ENCODE measurements at regions not wholly inside any gene's neighbourhood (a gene's known extent, or its start where the extent isn't known, plus 50 kb on each side); places are given as distances from the start of the nearest gene placed in this dataset.

- Mint-ChIP-seq H3K36me3 (no peaks in the 10 kb centered on the region), H3K4me1 (no peaks in the 10 kb centered on the region), H3K9me3 (peaks cover 4 to 6% (median 6%) of the 10 kb centered on the region in 3 donors), H3K27ac (no peak overlapping the region), H3K27me3 (no peaks in the 10 kb centered on the region), H3K4me3 (no peak overlapping the region)
Observed at GRCh38 chr6:66902457-66902856, 1195.4 kb upstream of the EYS start.

DNA sequence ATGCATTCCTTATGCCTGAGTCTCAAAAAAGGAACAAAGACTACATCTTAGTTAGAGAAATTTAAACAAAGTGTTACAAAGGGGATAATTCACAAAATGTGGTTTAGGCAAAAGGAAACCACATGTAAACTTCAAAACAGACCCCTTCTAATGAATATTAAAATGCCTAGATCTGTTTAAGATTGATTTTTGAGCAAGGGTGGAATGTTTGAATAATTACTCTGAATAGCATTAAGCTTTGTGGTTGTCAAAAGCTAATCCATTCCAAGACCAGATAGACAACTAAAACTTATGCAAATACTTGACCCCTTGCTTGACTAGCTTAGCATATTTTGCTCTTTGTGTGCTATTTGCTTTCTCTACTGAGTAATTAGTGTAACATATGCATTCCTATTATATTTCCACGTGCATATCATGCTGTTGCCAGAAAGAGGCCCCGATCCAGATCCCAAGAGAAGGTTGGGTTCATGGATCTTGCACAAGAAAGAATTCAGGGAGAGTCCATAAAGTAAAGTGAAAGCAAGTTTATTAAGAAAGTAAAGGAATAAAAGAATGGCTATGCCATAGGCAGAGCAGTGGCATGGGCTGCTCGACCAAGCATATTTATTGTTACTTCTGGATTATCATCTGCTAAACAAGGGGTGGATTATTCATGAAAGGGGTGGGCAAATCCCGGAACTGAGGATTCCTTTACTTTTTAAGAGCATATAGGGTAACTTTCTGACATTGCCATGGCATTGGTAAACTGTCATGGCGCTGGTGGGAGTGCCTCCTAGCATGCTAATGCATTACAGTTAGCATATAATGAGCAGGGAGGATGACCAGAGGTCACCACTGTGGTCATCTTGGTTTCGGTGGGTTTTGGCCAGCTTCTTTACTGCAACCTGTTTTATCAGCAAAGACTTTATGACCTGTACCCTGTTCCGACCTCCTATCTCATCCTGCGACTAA is 1193.4 kb upstream of the EYS start:
- Mint-ChIP-seq H3K27ac (no peak overlapping the region), H3K36me3 (peaks cover 1% of the 10 kb centered on the region), H3K4me3 (no peak overlapping the region), H3K9me3 (peaks cover 6 to 8% (median 7%) of the 10 kb centered on the region in 3 donors), H3K27me3 (no peaks in the 10 kb centered on the region), H3K4me1 (no peaks in the 10 kb centered on the region)

DNA sequence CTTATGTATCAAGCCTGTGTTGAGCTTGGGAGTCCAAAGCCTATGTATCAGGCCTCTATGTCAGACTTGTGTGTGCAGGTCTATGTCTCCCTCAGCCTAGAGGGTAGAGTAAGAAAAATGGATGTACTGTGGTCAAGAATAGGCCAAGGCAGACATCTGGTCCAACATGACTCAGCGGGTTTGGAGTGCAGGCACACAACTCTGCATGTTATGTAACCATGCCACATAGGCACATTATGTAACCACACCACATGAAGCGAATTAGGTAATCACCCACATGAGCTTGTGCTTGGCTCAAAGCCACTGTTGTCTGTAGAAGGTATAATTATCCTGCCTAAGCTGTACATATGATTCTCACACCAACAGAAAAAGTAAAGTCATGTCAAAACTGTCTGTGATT is 1190.5 kb upstream of the EYS start:
- Mint-ChIP-seq H3K4me1 (no peaks in the 10 kb centered on the region), H3K9me3 (peaks cover 6 to 9% (median 8%) of the 10 kb centered on the region in 3 donors), H3K27ac (no peak overlapping the region), H3K4me3 (no peak overlapping the region), H3K36me3 (peaks cover 1% of the 10 kb centered on the region), H3K27me3 (no peaks in the 10 kb centered on the region)

DNA sequence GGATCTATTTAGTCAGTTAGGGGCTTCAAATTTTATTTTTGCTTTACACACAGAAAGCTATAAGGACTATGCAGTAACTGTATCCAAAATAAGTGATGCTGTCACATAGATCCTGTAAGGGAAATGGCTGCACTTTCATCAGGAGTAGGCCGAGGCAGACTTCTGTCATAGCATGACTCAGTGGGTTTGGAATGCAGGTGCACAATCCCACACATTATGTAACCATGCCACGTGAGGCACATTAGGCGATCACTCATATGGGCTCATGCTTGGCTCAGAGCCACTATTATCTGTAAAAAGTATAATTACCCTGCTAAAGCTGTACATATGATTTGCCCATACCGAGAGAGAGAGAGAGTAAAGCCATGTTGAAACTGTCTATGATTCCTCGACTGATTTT is 1189.4 kb upstream of the EYS start:
- no peak overlapping the region for H3K4me3 Mint-ChIP-seq
- no peaks in the 10 kb centered on the region for H3K27me3 Mint-ChIP-seq
- peaks cover 5 to 9% (median 7%) of the 10 kb centered on the region in 3 donors for H3K9me3 Mint-ChIP-seq
- H3K36me3 Mint-ChIP-seq: peaks cover 1% of the 10 kb centered on the region
- H3K4me1 Mint-ChIP-seq: no peaks in the 10 kb centered on the region
- no peak overlapping the region for H3K27ac Mint-ChIP-seq

DNA sequence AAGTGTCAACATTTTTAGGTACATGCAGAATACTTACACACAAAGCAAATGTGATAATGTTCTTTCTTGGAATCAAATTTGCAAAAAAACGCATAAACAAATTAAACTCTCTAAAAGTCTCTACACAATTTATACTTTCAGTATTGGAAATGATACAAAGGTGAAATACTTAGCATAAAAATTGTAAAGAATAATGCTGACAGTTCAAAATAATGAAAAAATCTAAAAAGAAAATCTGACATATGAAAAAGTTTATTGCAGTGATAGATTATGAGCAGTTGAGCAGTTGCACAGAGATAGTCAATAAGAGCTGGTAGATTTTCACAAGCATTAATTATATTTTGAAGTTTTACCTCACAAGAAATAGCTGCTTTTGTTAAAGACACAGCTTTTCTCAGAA is 1176.4 kb upstream of the EYS start:
- Mint-ChIP-seq H3K27ac (no peak overlapping the region), H3K4me1 (no peaks in the 10 kb centered on the region), H3K27me3 (no peaks in the 10 kb centered on the region), H3K9me3 (peaks cover 7 to 10% (median 8%) of the 10 kb centered on the region in 3 donors), H3K4me3 (no peak overlapping the region), H3K36me3 (no peaks in the 10 kb centered on the region)

DNA sequence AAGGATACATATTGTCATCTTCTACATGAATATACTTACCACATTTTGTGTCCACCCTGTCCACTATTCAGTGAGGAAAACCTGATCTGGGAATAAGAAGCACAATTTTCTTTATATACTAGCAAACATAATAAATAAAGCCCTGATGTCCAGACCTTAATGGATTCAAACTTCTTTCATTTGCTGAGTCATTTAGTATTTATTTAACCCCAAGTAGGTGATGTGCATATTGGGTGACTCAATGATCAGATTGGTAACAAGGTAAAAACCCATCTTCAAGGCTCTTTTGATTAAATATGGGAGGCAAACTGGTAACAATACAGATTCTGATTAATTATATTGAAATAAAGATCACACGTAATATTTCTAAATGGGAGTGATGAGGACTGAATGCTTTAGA is 1159.8 kb upstream of the EYS start:
- no peaks in the 10 kb centered on the region for H3K36me3 Mint-ChIP-seq
- H3K4me1 Mint-ChIP-seq: no peaks in the 10 kb centered on the region
- no peak overlapping the region for H3K27ac Mint-ChIP-seq
- H3K4me3 Mint-ChIP-seq: no peak overlapping the region
- peaks cover 4 to 12% (median 9%) of the 10 kb centered on the region in 3 donors for H3K9me3 Mint-ChIP-seq
- no peaks in the 10 kb centered on the region for H3K27me3 Mint-ChIP-seq

DNA sequence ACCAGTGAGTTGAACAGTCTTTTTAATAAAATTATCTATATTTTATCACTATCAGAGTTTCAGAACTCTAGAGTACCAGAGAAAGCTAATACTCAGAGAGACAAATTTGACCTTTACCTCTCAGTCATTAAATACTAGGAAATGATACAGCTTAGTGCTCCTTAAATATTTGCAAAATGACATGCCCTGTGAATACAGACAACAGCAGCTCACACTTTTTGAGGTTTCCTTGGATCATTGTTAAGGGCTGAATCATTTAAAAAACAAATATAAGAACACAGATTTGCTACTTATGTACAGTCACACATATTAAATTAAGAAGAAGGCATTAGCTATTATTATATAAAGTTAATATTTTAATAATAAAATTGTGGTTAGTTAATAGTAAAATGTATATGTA is 1158.7 kb upstream of the EYS start:
- no peak overlapping the region for H3K27ac Mint-ChIP-seq
- no peaks in the 10 kb centered on the region for H3K36me3 Mint-ChIP-seq
- no peaks in the 10 kb centered on the region for H3K4me1 Mint-ChIP-seq
- H3K4me3 Mint-ChIP-seq: no peak overlapping the region
- no peaks in the 10 kb centered on the region for H3K27me3 Mint-ChIP-seq
- peaks cover 4 to 17% (median 9%) of the 10 kb centered on the region in 3 donors for H3K9me3 Mint-ChIP-seq

DNA sequence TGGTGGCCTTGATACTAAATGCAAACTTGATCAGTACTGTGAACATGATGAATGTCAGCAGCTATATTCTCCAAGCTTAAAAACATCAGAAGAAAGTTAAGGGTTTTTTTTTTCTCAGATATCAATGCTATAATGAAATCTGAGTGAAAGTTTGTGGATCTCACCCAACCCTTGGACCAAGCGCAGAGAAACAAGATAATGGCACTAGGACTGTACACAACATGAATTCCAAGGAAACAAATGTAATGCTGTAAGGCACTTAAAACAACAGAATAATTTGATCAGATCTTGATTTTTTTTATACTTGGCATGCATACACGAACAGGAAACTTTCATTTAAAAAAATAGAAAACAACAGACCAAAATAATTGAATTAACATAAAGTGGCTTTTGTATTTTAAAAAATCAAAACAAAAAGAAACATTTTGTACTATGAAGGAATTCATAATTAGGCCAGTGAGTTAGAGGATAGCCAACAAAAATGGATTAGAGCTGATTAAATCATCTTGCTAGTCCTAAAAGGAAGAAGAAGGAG is 1154.0 kb upstream of the EYS start:
- Mint-ChIP-seq H3K27me3 (no peaks in the 10 kb centered on the region), H3K36me3 (no peaks in the 10 kb centered on the region), H3K4me1 (no peaks in the 10 kb centered on the region), H3K4me3 (no peak overlapping the region), H3K27ac (no peak overlapping the region), H3K9me3 (peaks cover 2 to 9% (median 3%) of the 10 kb centered on the region in 3 donors)

DNA sequence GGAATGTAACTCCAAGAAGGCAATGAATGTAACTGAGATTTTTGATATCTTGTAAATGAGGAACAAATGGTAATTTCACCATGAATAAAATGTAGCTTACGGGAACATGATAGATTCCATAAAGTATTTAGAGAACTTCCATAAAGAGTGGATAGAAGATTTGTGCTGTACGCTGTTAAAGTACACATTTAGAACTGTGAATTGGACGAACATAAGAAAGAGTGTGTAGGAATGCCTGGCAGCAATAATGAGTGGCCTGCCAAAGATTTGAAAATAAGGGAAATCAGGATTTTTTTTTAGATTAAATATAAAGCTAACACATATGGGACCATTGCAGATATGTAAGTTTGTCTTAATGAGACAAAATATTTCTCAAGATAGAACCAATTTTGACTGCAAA is 1153.3 kb upstream of the EYS start:
- H3K27me3 Mint-ChIP-seq: no peaks in the 10 kb centered on the region
- peaks cover 2 to 9% (median 3%) of the 10 kb centered on the region in 3 donors for H3K9me3 Mint-ChIP-seq
- no peaks in the 10 kb centered on the region for H3K36me3 Mint-ChIP-seq
- H3K4me3 Mint-ChIP-seq: no peak overlapping the region
- no peaks in the 10 kb centered on the region for H3K4me1 Mint-ChIP-seq
- H3K27ac Mint-ChIP-seq: no peak overlapping the region

DNA sequence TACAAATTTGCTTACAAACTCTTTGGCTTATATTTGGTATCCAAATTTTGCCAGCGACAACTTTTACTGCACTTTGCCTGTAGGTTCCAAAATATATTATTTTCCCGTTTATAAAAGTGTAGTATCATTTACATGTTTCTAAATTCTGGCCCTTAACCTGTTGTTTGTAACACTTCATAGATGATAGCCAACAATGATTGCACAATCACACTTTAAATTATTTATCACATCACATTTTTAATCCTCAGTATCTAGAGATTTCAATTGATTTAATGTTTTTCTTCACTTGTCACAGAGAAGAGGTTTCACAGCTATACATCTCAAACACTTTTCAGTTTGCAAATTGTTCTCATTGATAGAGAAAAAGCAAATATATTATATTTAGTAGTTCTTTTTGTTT is 1151.2 kb upstream of the EYS start:
- Mint-ChIP-seq H3K4me3 (no peak overlapping the region), H3K9me3 (peaks cover 2 to 4% (median 3%) of the 10 kb centered on the region in 3 donors)

GRCh38 chr6:66854014-66854413 is 1147.0 kb upstream of the EYS start:
- H3K9me3 Mint-ChIP-seq: peaks cover 0 to 9% (median 4%) of the 10 kb centered on the region in 3 donors
- no peaks in the 10 kb centered on the region for H3K27me3 Mint-ChIP-seq

More for the DNA sequence above, 1151.2 kb upstream of the EYS start:
- no peaks in the 10 kb centered on the region for H3K36me3 Mint-ChIP-seq
- H3K27ac Mint-ChIP-seq: no peak overlapping the region
- no peaks in the 10 kb centered on the region for H3K27me3 Mint-ChIP-seq
- H3K4me1 Mint-ChIP-seq: no peaks in the 10 kb centered on the region

DNA sequence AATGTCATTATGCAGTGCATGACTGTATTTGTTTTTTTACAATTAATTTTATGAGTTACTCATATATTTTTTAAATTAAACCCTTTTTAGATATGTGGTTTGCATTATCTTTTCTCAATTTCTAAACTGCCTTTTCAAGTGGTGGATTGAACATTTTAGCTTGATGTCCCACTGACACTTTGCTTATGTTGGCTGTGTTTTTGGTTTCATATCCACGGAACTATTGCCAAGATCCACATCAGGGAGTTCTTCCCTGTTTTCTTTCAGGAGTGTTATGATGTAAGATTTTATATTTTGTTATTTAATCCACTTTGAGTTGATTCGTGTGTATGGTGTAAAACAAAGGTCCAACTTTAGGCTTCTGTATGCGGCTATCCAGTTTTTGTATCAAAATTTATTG is 1144.9 kb upstream of the EYS start:
- Mint-ChIP-seq H3K9me3 (peaks cover 0 to 9% (median 2%) of the 10 kb centered on the region in 3 donors), H3K4me3 (no peak overlapping the region), H3K36me3 (no peaks in the 10 kb centered on the region), H3K27me3 (no peaks in the 10 kb centered on the region), H3K4me1 (no peaks in the 10 kb centered on the region), H3K27ac (no peak overlapping the region)

More at GRCh38 chr6:66854014-66854413, 1147.0 kb upstream of the EYS start:
- Mint-ChIP-seq H3K4me3 (no peak overlapping the region), H3K4me1 (no peaks in the 10 kb centered on the region), H3K27ac (no peak overlapping the region), H3K36me3 (no peaks in the 10 kb centered on the region)

- H3K27me3 Mint-ChIP-seq: no peaks in the 10 kb centered on the region
- no peak overlapping the region for H3K4me3 Mint-ChIP-seq
- no peaks in the 10 kb centered on the region for H3K4me1 Mint-ChIP-seq
- peaks cover 0 to 9% (median 2%) of the 10 kb centered on the region in 3 donors for H3K9me3 Mint-ChIP-seq
- H3K36me3 Mint-ChIP-seq: no peaks in the 10 kb centered on the region
- H3K27ac Mint-ChIP-seq: no peak overlapping the region
Observed at GRCh38 chr6:66849843-66850242, 1142.8 kb upstream of the EYS start.

DNA sequence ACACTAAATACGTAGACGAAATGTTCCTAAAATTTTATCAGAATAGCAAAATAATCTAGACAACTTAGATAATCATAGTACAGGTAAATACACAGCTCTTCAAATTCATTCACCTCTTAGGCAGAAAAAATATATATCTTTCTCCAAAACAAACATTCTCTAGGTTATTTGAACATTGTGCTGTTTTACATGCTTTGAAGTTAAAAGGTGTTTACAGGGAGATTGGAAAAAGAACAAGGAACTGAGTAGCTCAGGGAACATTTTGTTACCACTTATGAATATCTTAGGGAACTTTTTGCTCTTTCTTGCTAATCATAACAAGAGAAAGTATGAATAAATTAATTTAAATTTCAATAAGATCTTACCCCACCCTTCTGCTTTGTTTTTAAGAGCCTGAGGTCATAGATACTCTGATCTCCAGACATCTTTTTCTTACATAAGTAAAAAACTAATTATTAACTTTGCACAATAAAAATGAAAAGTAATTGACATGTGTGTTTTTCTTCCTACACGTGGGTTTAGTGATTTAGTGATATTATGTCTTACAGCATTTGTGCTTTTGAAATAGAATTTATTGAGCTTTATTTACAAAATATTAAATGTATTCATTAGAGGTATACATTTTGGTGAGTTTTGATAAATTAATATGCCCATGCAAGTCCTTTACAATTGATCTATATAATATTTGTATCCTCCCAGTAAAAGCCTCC is 1141.4 kb upstream of the EYS start:
- Mint-ChIP-seq H3K36me3 (no peaks in the 10 kb centered on the region), H3K9me3 (peaks cover 0 to 9% (median 2%) of the 10 kb centered on the region in 3 donors), H3K4me3 (no peak overlapping the region), H3K4me1 (no peaks in the 10 kb centered on the region), H3K27ac (no peak overlapping the region), H3K27me3 (no peaks in the 10 kb centered on the region)

DNA sequence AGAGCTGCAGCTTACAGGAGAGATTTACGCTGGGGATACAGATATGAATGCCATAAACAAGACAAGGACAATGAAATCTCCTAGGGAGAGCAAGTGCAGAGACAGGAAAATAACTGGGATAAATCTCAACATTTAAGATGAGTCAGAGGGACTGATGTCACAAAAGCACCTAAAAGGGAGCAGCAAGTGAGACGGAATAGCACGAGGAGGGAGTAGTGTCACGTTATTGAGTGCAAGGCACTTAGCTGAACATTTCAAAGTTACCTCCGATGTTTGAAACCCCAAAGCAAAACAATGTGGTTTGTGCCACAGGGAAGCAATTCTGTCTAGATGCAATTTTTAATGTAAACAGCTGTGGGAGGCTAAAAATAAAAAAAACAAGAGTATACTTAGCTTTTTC is 1131.7 kb upstream of the EYS start:
- Mint-ChIP-seq H3K4me1 (no peaks in the 10 kb centered on the region), H3K36me3 (no peaks in the 10 kb centered on the region), H3K9me3 (peaks cover 0 to 3% (median 2%) of the 10 kb centered on the region in 3 donors), H3K27ac (no peak overlapping the region), H3K4me3 (no peak overlapping the region), H3K27me3 (no peaks in the 10 kb centered on the region)
